ENCODE measurements at regions not wholly inside any gene's neighbourhood (a gene's known extent, or its start where the extent isn't known, plus 50 kb on each side); places are given as distances from the start of the nearest gene placed in this dataset.

GRCh38 chr11:109205312-109205711, 216.7 kb upstream of the C11orf87 start:
- FAIRE-seq (no peak), DNase-seq (ENCODE audit: insufficient read length, low spot score) (no peak)
- TF ChIP-seq POLR2A (IDR thresholded peaks at IDR 0.05; ENCODE audit: low read depth, low read length) = no peak

- no peak for TF ChIP-seq POLR2A (IDR thresholded peaks at IDR 0.05; ENCODE audit: low read depth, low read length)
Observed at GRCh38 chr11:109208121-109208520, 213.9 kb upstream of the C11orf87 start.

GRCh38 chr11:109209572-109209971, 212.4 kb upstream of the C11orf87 start:
- FAIRE-seq (no peak), DNase-seq (ENCODE audit: insufficient read length, low spot score) (no peak)
- no peak for TF ChIP-seq POLR2A (IDR thresholded peaks at IDR 0.05; ENCODE audit: low read depth, low read length)

More at GRCh38 chr11:109208121-109208520, 213.9 kb upstream of the C11orf87 start:
- FAIRE-seq = no peak
- DNase-seq (ENCODE audit: insufficient read length, low spot score) = no peak

- DNase-seq (ENCODE audit: insufficient read length, low spot score) = no peak
- no peak for FAIRE-seq
- no peak for TF ChIP-seq POLR2A (IDR thresholded peaks at IDR 0.05; ENCODE audit: low read depth, low read length)
Observed at GRCh38 chr11:109221190-109221589, 200.8 kb upstream of the C11orf87 start.

DNA sequence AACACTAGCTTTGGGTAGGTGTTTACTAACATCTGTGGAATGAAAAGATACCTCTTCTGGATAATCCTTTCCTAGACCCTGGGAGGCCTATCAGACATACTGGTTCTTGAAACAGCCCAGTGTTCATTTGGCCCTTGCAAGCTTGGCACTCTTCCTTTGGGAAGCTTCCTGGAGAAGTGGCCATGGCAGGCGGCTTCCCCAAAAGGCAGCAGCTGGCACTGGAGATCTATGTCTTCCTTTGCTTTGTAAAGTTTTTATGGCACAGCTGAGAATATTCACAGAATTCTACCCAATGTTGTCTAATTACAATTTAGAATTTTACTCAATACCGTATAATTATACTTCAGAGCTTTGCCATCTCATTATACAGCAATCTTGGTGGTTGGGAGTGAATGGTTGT, 199.2 kb upstream of the C11orf87 start:
- DNase-seq (ENCODE audit: insufficient read length, low spot score) (no peak), FAIRE-seq (no peak)
- TF ChIP-seq POLR2A (IDR thresholded peaks at IDR 0.05; ENCODE audit: low read depth, low read length) = no peak

- no peak for TF ChIP-seq POLR2A (IDR thresholded peaks at IDR 0.05; ENCODE audit: low read depth, low read length)
- DNase-seq (ENCODE audit: insufficient read length, low spot score) = no peak
- no peak for FAIRE-seq
Observed at GRCh38 chr11:109223451-109223850, 198.5 kb upstream of the C11orf87 start.

DNA sequence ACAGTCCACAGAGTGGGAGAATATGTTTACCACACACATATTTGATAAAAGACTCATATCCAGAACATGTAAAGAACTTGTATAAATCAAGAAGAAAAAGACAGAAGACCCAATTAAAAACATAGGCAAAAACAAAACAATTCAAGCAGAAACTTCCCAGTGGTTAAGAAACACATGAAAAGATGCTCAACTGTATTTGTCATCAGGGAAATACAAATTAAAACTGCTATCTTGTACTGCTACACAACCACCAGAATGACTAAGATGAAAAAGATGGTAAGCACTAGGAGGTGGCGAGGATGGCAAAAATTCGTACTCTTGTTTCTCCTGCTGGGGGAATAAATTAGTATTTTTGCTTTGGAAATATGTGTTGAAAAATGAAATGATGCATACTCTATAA, 192.3 kb upstream of the C11orf87 start:
- no peak for TF ChIP-seq POLR2A (IDR thresholded peaks at IDR 0.05; ENCODE audit: low read depth, low read length)
- FAIRE-seq = no peak
- DNase-seq (ENCODE audit: insufficient read length, low spot score) = no peak

GRCh38 chr11:109236188-109236587, 185.8 kb upstream of the C11orf87 start:
- no peak for TF ChIP-seq POLR2A (IDR thresholded peaks at IDR 0.05; ENCODE audit: low read depth, low read length)
- FAIRE-seq (no peak), DNase-seq (ENCODE audit: insufficient read length, low spot score) (no peak)

- TF ChIP-seq POLR2A (IDR thresholded peaks at IDR 0.05; ENCODE audit: low read depth, low read length) = no peak
- FAIRE-seq = no peak
- no peak for DNase-seq (ENCODE audit: insufficient read length, low spot score)
Observed at GRCh38 chr11:109236696-109237095, 185.3 kb upstream of the C11orf87 start.

DNA sequence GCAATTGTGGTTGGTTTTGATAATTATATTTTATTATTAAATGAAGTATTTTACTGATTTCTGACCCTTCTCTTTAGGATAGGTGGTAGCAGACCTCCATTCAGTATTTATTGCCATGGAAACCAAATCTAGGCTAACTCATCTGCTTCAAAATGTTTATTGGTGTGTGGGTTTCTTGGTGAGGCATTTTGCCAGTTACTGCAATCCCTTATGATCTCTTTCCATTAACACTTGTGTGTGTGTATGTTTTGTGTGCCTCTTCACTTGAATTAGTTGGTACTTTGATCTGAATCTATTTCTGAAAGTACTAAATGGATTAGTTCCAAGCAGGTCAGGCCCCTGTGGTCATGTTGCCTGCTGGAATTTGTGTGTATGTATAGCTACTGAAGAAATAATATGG, 184.4 kb upstream of the C11orf87 start:
- FAIRE-seq = no peak

GRCh38 chr11:109241988-109242536, 179.9 kb upstream of the C11orf87 start:
- FAIRE-seq = no peak
- no peak for DNase-seq (ENCODE audit: insufficient read length, low spot score)
- TF ChIP-seq POLR2A (IDR thresholded peaks at IDR 0.05; ENCODE audit: low read depth, low read length) = no peak

More for the DNA sequence above, 184.4 kb upstream of the C11orf87 start:
- no peak for TF ChIP-seq POLR2A (IDR thresholded peaks at IDR 0.05; ENCODE audit: low read depth, low read length)
- no peak for DNase-seq (ENCODE audit: insufficient read length, low spot score)

GRCh38 chr11:109247071-109247470, 174.9 kb upstream of the C11orf87 start:
- FAIRE-seq (no peak), DNase-seq (ENCODE audit: insufficient read length, low spot score) (no peak)
- TF ChIP-seq POLR2A (IDR thresholded peaks at IDR 0.05; ENCODE audit: low read depth, low read length) = no peak

DNA sequence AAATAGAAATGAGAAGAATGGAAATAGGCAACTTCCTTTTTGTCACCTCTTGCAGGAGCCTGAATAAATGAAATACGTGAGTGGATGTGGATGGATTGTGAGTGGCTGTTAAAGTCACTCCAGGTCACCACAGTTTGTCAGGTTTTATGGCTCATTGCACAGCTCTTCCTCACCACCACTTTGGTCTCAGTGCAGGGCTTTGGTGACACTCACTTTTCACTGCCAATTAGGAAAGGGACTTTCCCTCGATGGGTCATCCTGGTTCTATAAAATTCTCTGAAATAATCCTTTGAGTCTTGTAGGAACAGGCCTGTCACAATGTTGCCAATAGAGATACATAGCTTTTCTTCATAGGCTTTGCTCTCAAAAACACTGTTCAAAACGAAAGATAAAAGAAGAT, 172.4 kb upstream of the C11orf87 start:
- no peak for TF ChIP-seq POLR2A (IDR thresholded peaks at IDR 0.05; ENCODE audit: low read depth, low read length)
- no peak for FAIRE-seq
- DNase-seq (ENCODE audit: insufficient read length, low spot score) = no peak

DNA sequence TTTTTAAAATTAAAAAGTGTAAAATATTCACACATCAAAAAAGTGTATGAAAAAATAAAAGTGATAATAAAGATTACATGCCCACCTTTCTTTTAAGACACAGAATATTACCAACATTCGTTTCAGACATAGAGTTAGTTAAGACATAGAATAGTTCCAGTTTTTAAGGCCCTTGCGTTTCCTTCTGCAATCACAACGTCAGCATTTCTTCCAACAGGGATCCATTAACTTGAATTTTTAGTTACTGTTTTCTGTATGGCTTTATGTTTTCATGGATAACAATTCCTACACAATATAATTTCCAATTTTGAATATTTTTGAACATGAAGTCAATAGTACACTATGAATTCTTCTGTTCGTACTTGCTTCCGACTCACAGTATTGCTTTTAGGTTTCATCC, 170.8 kb upstream of the C11orf87 start:
- DNase-seq (ENCODE audit: insufficient read length, low spot score) (no peak), FAIRE-seq (no peak)
- TF ChIP-seq POLR2A (IDR thresholded peaks at IDR 0.05; ENCODE audit: low read depth, low read length) = no peak

DNA sequence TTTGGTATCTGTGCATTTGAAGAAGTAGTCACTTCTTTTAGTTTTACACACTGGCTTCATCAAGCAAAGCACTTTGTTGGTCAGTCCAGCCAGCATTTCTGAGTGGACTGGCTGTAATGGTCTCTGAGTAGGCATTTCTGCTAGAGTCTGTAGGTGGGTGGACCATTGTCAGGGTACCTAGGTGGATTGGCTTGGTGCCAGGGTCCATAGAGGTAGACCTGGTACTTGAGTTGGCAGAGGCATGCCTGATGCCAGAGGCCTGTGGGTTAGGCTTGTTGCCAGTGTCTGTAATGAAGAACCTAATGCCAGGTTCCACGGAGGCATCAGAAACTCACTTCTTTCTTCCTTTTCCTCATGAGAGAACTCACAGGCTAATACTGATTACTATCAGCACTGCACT, 157.9 kb upstream of the C11orf87 start:
- no peak for TF ChIP-seq POLR2A (IDR thresholded peaks at IDR 0.05; ENCODE audit: low read depth, low read length)
- DNase-seq (ENCODE audit: insufficient read length, low spot score) = no peak
- FAIRE-seq = no peak

Data from H54 (cell line).